H9 (cell line): ENCODE measurements at regions not wholly inside any gene's neighbourhood (a gene's known extent, or its start where the extent isn't known, plus 50 kb on each side); places are given as distances from the start of the nearest gene placed in this dataset.

Source experiments
- DNase-seq: peaks from one replicate; pipeline ENCODE4 v3.0.0-alpha.2; 2017
- H2AFZ ChIP-seq: one replicate; pipeline ENCODE4 v1.6.1; 2013; ENCODE audit warnings: mild to moderate bottlenecking, low read length, control low read depth, moderate library complexity
- H2AK5ac ChIP-seq: 2 replicates; pipeline ENCODE4 v1.6.1; 2013; ENCODE audit warnings: low read length, control low read depth, mixed read lengths; ENCODE audit not compliant: insufficient read length
- H2BK120ac ChIP-seq: one replicate; pipeline ENCODE4 v1.6.1; 2013; ENCODE audit warnings: low read depth, mild to moderate bottlenecking, low read length, control low read depth, inconsistent platforms; ENCODE audit not compliant: poor library complexity, severe bottlenecking
- H2BK12ac ChIP-seq: 2 replicates; pipeline ENCODE4 v1.6.1; 2013; ENCODE audit warnings: low read length, control low read depth, mixed read lengths, low read depth; ENCODE audit not compliant: insufficient read length
- H2BK15ac ChIP-seq: 2 replicates; pipeline ENCODE4 v1.6.1; 2013; ENCODE audit warnings: low read depth, low read length, control low read depth
- H2BK20ac ChIP-seq: one replicate; pipeline ENCODE4 v1.6.1; 2013; ENCODE audit warnings: low read depth, mild to moderate bottlenecking, low read length, control low read depth, inconsistent platforms; ENCODE audit not compliant: poor library complexity, severe bottlenecking
- H2BK5ac ChIP-seq: 2 replicates; pipeline ENCODE4 v1.6.1; 2013; ENCODE audit warnings: low read length, control low read depth, mixed read lengths; ENCODE audit not compliant: insufficient read length
- H3K14ac ChIP-seq: 2 replicates; pipeline ENCODE4 v1.6.1; 2013; ENCODE audit warnings: low read length, control low read depth; ENCODE audit not compliant: insufficient read depth
- H3K18ac ChIP-seq: 2 replicates; pipeline ENCODE4 v1.6.1; 2013; ENCODE audit warnings: low read depth, mild to moderate bottlenecking, mixed read lengths, low read length, control low read depth; ENCODE audit not compliant: insufficient read length
- H3K23ac ChIP-seq: 2 replicates; pipeline ENCODE4 v1.6.1; 2013; ENCODE audit warnings: low read length, control low read depth, mixed read lengths, low read depth; ENCODE audit not compliant: insufficient read length
- H3K23me2 ChIP-seq: 2 replicates; pipeline ENCODE4 v1.6.1; 2013; ENCODE audit warnings: low read depth, mild to moderate bottlenecking, mixed read lengths, low read length, control low read depth; ENCODE audit not compliant: insufficient read length, poor library complexity, severe bottlenecking
- H3K27ac ChIP-seq: 2 replicates; pipeline ENCODE4 v1.5.1; 2013; ENCODE audit warnings: low read length, control low read depth, mixed read lengths, low read depth; ENCODE audit not compliant: insufficient read length
- H3K27me3 ChIP-seq: 2 replicates; pipeline ENCODE4 v1.6.1; 2013; ENCODE audit warnings: low read length, control low read depth, inconsistent platforms; ENCODE audit not compliant: insufficient read depth
- H3K4ac ChIP-seq: 2 replicates; pipeline ENCODE4 v1.6.1; 2013; ENCODE audit warnings: low read depth, mild to moderate bottlenecking, control low read depth, inconsistent platforms, low read length, moderate library complexity
- H3K4me1 ChIP-seq: 2 replicates; pipeline ENCODE4 v1.6.1; 2013; ENCODE audit warnings: low read length, control low read depth, inconsistent platforms; ENCODE audit not compliant: insufficient read depth
- H3K4me2 ChIP-seq: 2 replicates; pipeline ENCODE4 v1.6.1; 2013; ENCODE audit warnings: low read length, control low read depth, mixed read lengths; ENCODE audit not compliant: insufficient read length, insufficient read depth
- H3K56ac ChIP-seq: 2 replicates; pipeline ENCODE4 v1.6.1; 2013; ENCODE audit warnings: low read depth, mild to moderate bottlenecking, mixed read lengths, low read length, control low read depth; ENCODE audit not compliant: insufficient read length
- H3K79me1 ChIP-seq: 2 replicates; pipeline ENCODE4 v1.6.1; 2013; ENCODE audit warnings: low read depth, mild to moderate bottlenecking, moderate library complexity, low read length, control low read depth, inconsistent platforms; ENCODE audit not compliant: insufficient read depth, poor library complexity, severe bottlenecking
- H3K79me2 ChIP-seq: 2 replicates; pipeline ENCODE4 v1.6.1; 2013; ENCODE audit warnings: low read length, control low read depth, inconsistent platforms; ENCODE audit not compliant: insufficient read depth
- H3K9ac ChIP-seq: 2 replicates; pipeline ENCODE4 v1.6.1; 2013; ENCODE audit warnings: low read length, control low read depth, mixed read lengths; ENCODE audit not compliant: insufficient read length; ENCODE audit errors: extremely low read depth
- H3K9me3 ChIP-seq: one replicate; pipeline ENCODE4 v1.6.1; 2013; ENCODE audit warnings: low read depth, low read length, inconsistent platforms; ENCODE audit not compliant: control insufficient read depth
- H3T11ph ChIP-seq: one replicate; pipeline ENCODE4 v1.6.1; 2013; ENCODE audit warnings: mild to moderate bottlenecking, low read length, control low read depth, inconsistent platforms
- H4K20me1 ChIP-seq: one replicate; pipeline ENCODE4 v1.6.1; 2013; ENCODE audit not compliant: control insufficient read depth, insufficient read length, insufficient read depth
- H4K5ac ChIP-seq: 2 replicates; pipeline ENCODE4 v1.6.1; 2013; ENCODE audit warnings: low read depth, mild to moderate bottlenecking, mixed read lengths, low read length, control low read depth; ENCODE audit not compliant: insufficient read length
- H4K8ac ChIP-seq: replicated peaks from 2 replicates; pipeline ENCODE4 v1.6.1; 2013; ENCODE audit warnings: low read length, control low read depth, mixed read lengths, low read depth; ENCODE audit not compliant: insufficient read length
- H4K91ac ChIP-seq: 2 replicates; pipeline ENCODE4 v1.6.1; 2013; ENCODE audit warnings: low read depth, mild to moderate bottlenecking, moderate library complexity, mixed read lengths, low read length, control low read depth; ENCODE audit not compliant: insufficient read length
- H3K27ac Mint-ChIP-seq, 3 experiments: 2 replicates in 2 of 3; 3 replicates in 1 of 3; pipeline ENCODE4 v1.8.0; 2020 to 2021; ENCODE audit warnings: mixed read lengths in 3 of 3, mild to moderate bottlenecking in 1 of 3, moderate library complexity in 1 of 3
- H3K27me3 Mint-ChIP-seq: 2 replicates; pipeline ENCODE4 v1.8.0; 2021; ENCODE audit warnings: low read depth, mild to moderate bottlenecking, moderate library complexity, mixed read lengths
- H3K36me3 Mint-ChIP-seq, 3 experiments: 2 replicates in 2 of 3; 3 replicates in 1 of 3; pipeline ENCODE4 v1.8.0; 2020 to 2021; ENCODE audit warnings: low read depth in 3 of 3, mixed read lengths in 3 of 3; ENCODE audit not compliant: insufficient read depth in 1 of 3
- H3K4me1 Mint-ChIP-seq, 2 experiments: 2 replicates each; pipeline ENCODE4 v1.8.0; 2020; ENCODE audit warnings: mixed read lengths in 2 of 2
- H3K4me3 Mint-ChIP-seq, 2 experiments: 2 replicates in 1 of 2; 3 replicates in 1 of 2; pipeline ENCODE4 v1.8.0; 2020 to 2021; ENCODE audit warnings: mild to moderate bottlenecking in 2 of 2, mixed read lengths in 2 of 2, moderate library complexity in 1 of 2
- H3K9me3 Mint-ChIP-seq, 2 experiments: 2 replicates in 1 of 2; 3 replicates in 1 of 2; pipeline ENCODE4 v1.8.0; 2020; ENCODE audit warnings: mild to moderate bottlenecking in 2 of 2, mixed read lengths in 2 of 2, moderate library complexity in 1 of 2
- CTCF ChIP-seq: fragments of 200-600 bp; sonication (generic); conservative IDR thresholded peaks from 3 replicates; pipeline ENCODE4 v1.8.0; 2021; ENCODE audit warnings: antibody characterized with exemption, mild to moderate bottlenecking
- WGBS: extraction: QIAGEN DNeasy Blood & Tissue Kit; methylation state at CpG from one replicate; pipeline ENCODE4 v1.1.7; 2013; ENCODE audit warnings: missing lambda C conversion rate, low lambda C conversion rate, mixed read lengths; ENCODE audit not compliant: insufficient read length; ENCODE audit errors: extremely low coverage; 5-methylcytosine and 5-hydroxymethylcytosine counted together

GRCh38 chr3:181561139-181562031 is 150.3 kb upstream of the SOX2 start:
- no CpG with 5 or more reads among the region's 12 CpGs for WGBS

More at GRCh38 chr3:181561139-181562031, 150.3 kb upstream of the SOX2 start:
- no peak for DNase-seq
- H4K20me1 ChIP-seq = no peaks in the 10 kb centered on the region
- no peak overlapping the region for H3K56ac ChIP-seq
- no peak overlapping the region for H2AK5ac ChIP-seq
- Mint-ChIP-seq H3K27me3 (no peaks in the 10 kb centered on the region), H3K27ac (no peak overlapping the region), H3K4me3 (no peak overlapping the region), H3K9me3 (no peaks in the 10 kb centered on the region), H3K36me3 (no peaks in the 10 kb centered on the region), H3K4me1 (peaks cover 4 to 5% of the 10 kb centered on the region in 2 experiments; a peak in 3 of 4 replicates)
- H3K27me3 ChIP-seq = no peaks in the 10 kb centered on the region
- no peak overlapping the region for H3T11ph ChIP-seq
- no peak overlapping the region for H4K8ac ChIP-seq
- no peak overlapping the region for H4K91ac ChIP-seq
- H2AFZ ChIP-seq = no peak overlapping the region
- no peak overlapping the region for H3K27ac ChIP-seq
- no peak overlapping the region for H2BK15ac ChIP-seq
- H3K23me2 ChIP-seq = no peaks in the 10 kb centered on the region
- no peak overlapping the region for H4K5ac ChIP-seq
- no peak overlapping the region for H2BK5ac ChIP-seq
- no peaks in the 10 kb centered on the region for H3K79me1 ChIP-seq
- no peak overlapping the region for H2BK12ac ChIP-seq
- H3K23ac ChIP-seq = no peak overlapping the region
- no peak overlapping the region for H3K18ac ChIP-seq
- H3K4ac ChIP-seq = no peak overlapping the region
- no peaks in the 10 kb centered on the region for H3K9me3 ChIP-seq
- no peaks in the 10 kb centered on the region for H3K79me2 ChIP-seq
- H2BK120ac ChIP-seq = no peak overlapping the region
- no peak overlapping the region for H3K14ac ChIP-seq
- H3K4me2 ChIP-seq = no peak overlapping the region
- H2BK20ac ChIP-seq = no peak overlapping the region
- no peak for TF ChIP-seq CTCF
- no peak overlapping the region for H3K9ac ChIP-seq
- no peaks in the 10 kb centered on the region for H3K4me1 ChIP-seq
